Stimulated activated CD8-positive, alpha-beta memory T cell treated with anti-CD3 and anti-CD28 coated beads, Interleukin-4, amount 100 ng/mL, for 1 hour (primary cell): ENCODE measurements at regions not wholly inside any gene's neighbourhood (a gene's known extent, or its start where the extent isn't known, plus 50 kb on each side); places are given as distances from the start of the nearest gene placed in this dataset.

Experiments
- DNase-seq, 2 donors: peaks; one replicate each; pipeline ENCODE4 v3.0.0-alpha.2; 2020; ENCODE audit warnings: low read depth in 2 of 2, low spot score in 1 of 2

GRCh38 chr5:135248801-135249231 lies 150.2 kb downstream of the MACROH2A1 start:
- no peak for DNase-seq

GRCh38 chr5:135246923-135247795 lies 151.9 kb downstream of the MACROH2A1 start:
- DNase-seq, result no peak

GRCh38 chr5:135246605-135246922 lies 152.5 kb downstream of the MACROH2A1 start:
- no peak for DNase-seq

GRCh38 chr5:135245521-135246499 lies 153.2 kb downstream of the MACROH2A1 start:
- DNase-seq, result no peak

GRCh38 chr5:135244620-135245021 lies 154.4 kb downstream of the MACROH2A1 start:
- DNase-seq, result no peak

- DNase-seq, result no peak
These were observed 155.3 kb downstream of the MACROH2A1 start for GRCh38 chr5:135243556-135244285.

GRCh38 chr5:135242866-135243555 lies 156.0 kb downstream of the MACROH2A1 start:
- DNase-seq, result no peak

GRCh38 chr5:135242021-135242865 lies 156.8 kb downstream of the MACROH2A1 start:
- no peak for DNase-seq

- DNase-seq, result no peak
These were observed 157.5 kb downstream of the MACROH2A1 start for GRCh38 chr5:135241536-135241935.

GRCh38 chr5:135240781-135241360 lies 158.2 kb downstream of the MACROH2A1 start:
- no peak for DNase-seq

GRCh38 chr5:135240283-135240633 lies 158.8 kb downstream of the MACROH2A1 start:
- DNase-seq, result no peak

- no peak for DNase-seq
These were observed 159.4 kb downstream of the MACROH2A1 start for GRCh38 chr5:135239453-135240282.

- no peak for DNase-seq
These were observed 160.2 kb downstream of the MACROH2A1 start for GRCh38 chr5:135238622-135239452.

GRCh38 chr5:135237748-135238103 lies 161.3 kb downstream of the MACROH2A1 start:
- DNase-seq, result no peak

- no peak for DNase-seq
These were observed 161.9 kb downstream of the MACROH2A1 start for GRCh38 chr5:135236908-135237747.

GRCh38 chr5:135236228-135236907 lies 162.7 kb downstream of the MACROH2A1 start:
- no peak for DNase-seq
